H1 (cell line): ENCODE measurements at regions not wholly inside any gene's neighbourhood (a gene's known extent, or its start where the extent isn't known, plus 50 kb on each side); places are given as distances from the start of the nearest gene placed in this dataset.

Source experiments
- CTCF ChIA-PET: fragments of 300-600 bp; sonication (Branson Sonifier 250); formaldehyde crosslinking; loops from one replicate; lab custom pipeline; 2021; ENCODE audit not compliant: partially characterized antibody; lab: Charles Lee
- POLR2A ChIA-PET: fragments of 300-600 bp; sonication (Branson Sonifier 250); formaldehyde crosslinking; loops from one replicate; lab custom pipeline; 2021; ENCODE audit warnings: inconsistent platforms; ENCODE audit not compliant: partially characterized antibody; lab: Charles Lee
- DNase-seq, 2 experiments: peaks; one replicate each; pipeline versions ENCODE4 v3.0.0 to v3.0.0-alpha.2; 2010 to 2022; ENCODE audit warnings: low spot score in 2 of 2, low read depth in 1 of 2, mixed read lengths in 1 of 2
- FAIRE-seq: peaks from 2 replicates; lab custom pipeline; 2011; peaks lifted over from hg19 to GRCh38; lab: Jason Lieb, UNC
- H2AFZ ChIP-seq: 2 replicates; pipeline ENCODE4 v1.8.1; 2012; ENCODE audit warnings: low read length, inconsistent platforms
- H2AK5ac ChIP-seq: 2 replicates; pipeline ENCODE4 v1.6.1; 2013; ENCODE audit warnings: low read depth, low read length
- H2BK120ac ChIP-seq: replicated peaks from 2 replicates; pipeline ENCODE3; 2013; ENCODE audit warnings: low read depth, low read length, inconsistent platforms
- H2BK12ac ChIP-seq: 2 replicates; pipeline ENCODE4 v1.6.1; 2013; ENCODE audit warnings: low read depth, low read length
- H2BK15ac ChIP-seq: 2 replicates; pipeline ENCODE4 v1.6.1; 2013; ENCODE audit warnings: low read length
- H2BK20ac ChIP-seq: 2 replicates; pipeline ENCODE4 v1.6.1; 2013; ENCODE audit warnings: low read length
- H2BK5ac ChIP-seq: 2 replicates; pipeline ENCODE4 v1.6.1; 2013; ENCODE audit warnings: low read depth, low read length
- H3K14ac ChIP-seq: 2 replicates; pipeline ENCODE4 v1.6.1; 2013; ENCODE audit warnings: inconsistent platforms; ENCODE audit not compliant: insufficient read length
- H3K18ac ChIP-seq: 2 replicates; pipeline ENCODE4 v1.6.1; 2013; ENCODE audit warnings: low read length; ENCODE audit errors: extremely low read depth
- H3K23ac ChIP-seq: 2 replicates; pipeline ENCODE4 v1.6.1; 2013; ENCODE audit warnings: inconsistent platforms; ENCODE audit not compliant: insufficient read length
- H3K23me2 ChIP-seq: 2 replicates; pipeline ENCODE4 v1.6.1; 2013; ENCODE audit warnings: low read depth, low read length
- H3K27ac ChIP-seq: 2 replicates; pipeline ENCODE4 v1.6.1; 2011; ENCODE audit warnings: low read depth, low read length, inconsistent platforms
- H3K27me3 ChIP-seq, 4 experiments: replicated peaks in 1 of 4; 1 replicate in 1 of 4; 2 replicates in 3 of 4; pipeline versions ENCODE4 v1.6.1 to v1.8.1; 2011 to 2013; ENCODE audit warnings: low read length in 3 of 4, mild to moderate bottlenecking in 3 of 4, inconsistent platforms in 2 of 4, mixed read lengths in 2 of 4, moderate library complexity in 1 of 4; ENCODE audit not compliant: control insufficient read depth in 3 of 4, insufficient read depth in 3 of 4; ENCODE audit errors: extremely low read depth in 1 of 4
- H3K36me3 ChIP-seq, 4 experiments: 2 replicates each; pipeline versions ENCODE4 v1.6.1 to v1.8.1; 2011 to 2013; ENCODE audit warnings: mild to moderate bottlenecking in 4 of 4, low read length in 3 of 4, moderate library complexity in 2 of 4, control low read depth in 1 of 4, inconsistent platforms in 1 of 4; ENCODE audit not compliant: insufficient read depth in 4 of 4, control insufficient read depth in 2 of 4
- H3K4ac ChIP-seq: replicated peaks from 2 replicates; pipeline ENCODE3; 2013; ENCODE audit warnings: low read length, low read depth, mixed read lengths, inconsistent platforms; ENCODE audit not compliant: insufficient read length
- H3K4me1 ChIP-seq, 4 experiments: replicated peaks in 1 of 4; 1 replicate in 1 of 4; 2 replicates in 3 of 4; pipeline versions ENCODE4 v1.6.1 to v1.8.1; 2011 to 2013; ENCODE audit warnings: low read length in 3 of 4, inconsistent platforms in 2 of 4, mixed read lengths in 1 of 4; ENCODE audit not compliant: insufficient read depth in 4 of 4, control insufficient read depth in 3 of 4
- H3K4me2 ChIP-seq, 2 experiments: 2 replicates each; pipeline versions ENCODE4 v1.6.1 to v1.8.1; 2011 to 2013; ENCODE audit warnings: low read depth in 2 of 2, low read length in 2 of 2, control low read depth in 1 of 2, inconsistent platforms in 1 of 2, mild to moderate bottlenecking in 1 of 2; ENCODE audit not compliant: insufficient read depth in 1 of 2
- H3K4me3 ChIP-seq, 4 experiments: fragments of 200-600, 300-600 bp in 1 of 4; sonication (generic), shearing (Covaris generic), sonication (Bioruptor Twin) in 1 of 4; 2 replicates each; pipeline versions ENCODE4 v1.5.1 to v1.8.1; 2011 to 2016; ENCODE audit warnings: low read length in 4 of 4, low read depth in 3 of 4, control low read depth in 2 of 4, inconsistent platforms in 2 of 4, mild to moderate bottlenecking in 2 of 4, mixed read lengths in 1 of 4, moderate library complexity in 1 of 4; ENCODE audit not compliant: insufficient read depth in 2 of 4; ENCODE audit errors: extremely low read depth in 1 of 4
- H3K56ac ChIP-seq: replicated peaks from 2 replicates; pipeline ENCODE3; 2013; ENCODE audit warnings: low read depth, mild to moderate bottlenecking, mixed read lengths, low read length, inconsistent platforms; ENCODE audit not compliant: insufficient read length
- H3K79me1 ChIP-seq: 2 replicates; pipeline ENCODE4 v1.6.1; 2013; ENCODE audit warnings: low read depth, low read length, control low read depth
- H3K79me2 ChIP-seq, 2 experiments: 2 replicates each; pipeline versions ENCODE4 v1.6.1 to v1.8.1; 2012 to 2013; ENCODE audit warnings: low read length in 2 of 2, mild to moderate bottlenecking in 2 of 2, inconsistent platforms in 1 of 2; ENCODE audit not compliant: insufficient read depth in 2 of 2, control insufficient read depth in 1 of 2
- H3K9ac ChIP-seq, 4 experiments: replicated peaks in 1 of 4; 1 replicate in 1 of 4; 2 replicates in 3 of 4; pipeline versions ENCODE4 v1.6.1 to v1.8.1; 2011 to 2013; ENCODE audit warnings: low read depth in 3 of 4, low read length in 3 of 4, control low read depth in 2 of 4, mild to moderate bottlenecking in 2 of 4, moderate library complexity in 2 of 4, inconsistent platforms in 1 of 4; ENCODE audit errors: extremely low read depth in 1 of 4
- H3K9me3 ChIP-seq, 2 experiments: 2 replicates each; pipeline versions ENCODE4 v1.6.1 to v1.8.1; 2012 to 2013; ENCODE audit warnings: mild to moderate bottlenecking in 2 of 2, moderate library complexity in 2 of 2, control low read depth in 1 of 2, inconsistent platforms in 1 of 2, low read depth in 1 of 2, low read length in 1 of 2, mixed read lengths in 1 of 2; ENCODE audit not compliant: insufficient read depth in 2 of 2
- H4K20me1 ChIP-seq, 2 experiments: replicated peaks in 1 of 2; 2 replicates each; pipeline versions ENCODE3 to v1.8.1; 2011 to 2013; ENCODE audit warnings: inconsistent platforms in 2 of 2, low read length in 2 of 2, mild to moderate bottlenecking in 1 of 2; ENCODE audit not compliant: insufficient read depth in 2 of 2, control insufficient read depth in 1 of 2
- H4K5ac ChIP-seq: 2 replicates; pipeline ENCODE4 v1.6.1; 2013; ENCODE audit warnings: low read length, low read depth, mixed read lengths, inconsistent platforms; ENCODE audit not compliant: insufficient read length
- H4K8ac ChIP-seq: 2 replicates; pipeline ENCODE4 v1.8.0; 2013; ENCODE audit warnings: mild to moderate bottlenecking, moderate library complexity, low read length, inconsistent platforms; ENCODE audit not compliant: insufficient read depth; ENCODE audit errors: extremely low read depth
- H4K91ac ChIP-seq: replicated peaks from 2 replicates; pipeline ENCODE3; 2013; ENCODE audit warnings: low read length, mixed read lengths, inconsistent platforms; ENCODE audit not compliant: insufficient read length
- BACH1 ChIP-seq: IDR thresholded peaks from 2 replicates; pipeline ENCODE4 v1.6.1; 2012; ENCODE audit warnings: low read length, improper control_type of control experiment
- EP300 ChIP-seq, 2 experiments: IDR thresholded peaks; 1 replicate in 1 of 2; 2 replicates in 1 of 2; pipeline ENCODE4 v1.6.1; 2011 to 2012; ENCODE audit warnings: low read depth in 2 of 2, low read length in 2 of 2, mild to moderate bottlenecking in 2 of 2, borderline replicate concordance in 1 of 2, inconsistent platforms in 1 of 2, moderate library complexity in 1 of 2
- JUN ChIP-seq: IDR thresholded peaks from 2 replicates; pipeline ENCODE4 v1.6.1; 2011; ENCODE audit warnings: low read depth, mild to moderate bottlenecking, improper control_type of control experiment, low read length
- JUND ChIP-seq: IDR thresholded peaks from 2 replicates; pipeline ENCODE4 v1.6.1; 2011; ENCODE audit warnings: mild to moderate bottlenecking, improper control_type of control experiment, low read length
- KDM4A ChIP-seq: IDR thresholded peaks from one replicate; pipeline ENCODE4 v1.7.1; 2012; ENCODE audit warnings: low read depth, mild to moderate bottlenecking, moderate library complexity, low read length, inconsistent platforms; ENCODE audit not compliant: severe bottlenecking
- MAFK ChIP-seq: IDR thresholded peaks from 2 replicates; pipeline ENCODE4 v1.6.1; 2012; ENCODE audit warnings: low read depth, mild to moderate bottlenecking, improper control_type of control experiment, low read length
- POU5F1 ChIP-seq: IDR thresholded peaks from 2 replicates; pipeline ENCODE4 v1.6.1; 2011; ENCODE audit warnings: low read depth, mild to moderate bottlenecking, low read length, moderate library complexity
- RNF2 ChIP-seq: fragments of 200-900, 300-1000 bp; sonication (generic); IDR thresholded peaks from 2 replicates; pipeline ENCODE4 v1.7.1; 2016; ENCODE audit warnings: borderline replicate concordance, low read depth, mild to moderate bottlenecking, antibody characterized with exemption, low read length; ENCODE audit not compliant: poor library complexity, severe bottlenecking; ENCODE audit errors: missing control alignments
- SAP30 ChIP-seq: fragments of 300-600 bp; sonication (generic); IDR thresholded peaks from 2 replicates; pipeline ENCODE4 v1.7.1; 2012; ENCODE audit warnings: low read length, moderate library complexity, mild to moderate bottlenecking, inconsistent platforms; ENCODE audit not compliant: insufficient read depth, insufficient replicate concordance
- SIN3A ChIP-seq, 2 experiments: IDR thresholded peaks in 1 of 2; conservative IDR thresholded peaks in 1 of 2; 2 replicates each; pipeline ENCODE4 v1.6.1; 2011 to 2012; ENCODE audit warnings: low read length in 2 of 2, improper control_type of control experiment in 1 of 2, low read depth in 1 of 2, mild to moderate bottlenecking in 1 of 2
- SIRT6 ChIP-seq: IDR thresholded peaks from one replicate; pipeline ENCODE4 v1.7.1; 2012; ENCODE audit warnings: low read length, inconsistent platforms
- SRF ChIP-seq: IDR thresholded peaks from 2 replicates; pipeline ENCODE4 v1.6.1; 2011; ENCODE audit warnings: mild to moderate bottlenecking, low read depth, low read length, moderate library complexity
- WGBS, 2 experiments: shearing (Covaris generic) in 1 of 2; methylation state at CpG; one replicate each; pipeline versions ENCODE4 v1.1.6 to v1.1.7; 2013 to 2015; ENCODE audit warnings: low lambda C conversion rate in 2 of 2, mixed read lengths in 2 of 2, inconsistent platforms in 1 of 2, low coverage in 1 of 2, missing lambda C conversion rate in 1 of 2; ENCODE audit not compliant: insufficient replicate concordance in 2 of 2, insufficient coverage in 1 of 2, insufficient read length in 1 of 2; ENCODE audit errors: extremely low coverage in 1 of 2, missing lambda C conversion rate in 1 of 2; 5-methylcytosine and 5-hydroxymethylcytosine counted together

GRCh38 chr2:12110481-12110880 is 364.0 kb downstream of the LPIN1 start:
- Histone ChIP-seq H2AFZ (no peak overlapping the region), H3K23me2 (no peaks in the 10 kb centered on the region), H3K14ac (no peak overlapping the region), H3K18ac (no peak overlapping the region), H3K4ac (no peak overlapping the region), H2BK5ac (no peak overlapping the region; the same call in 1 of the 2 replicates), H3K27me3 (no peaks in the 10 kb centered on the region), H4K91ac (no peak overlapping the region), H3K79me1 (no peaks in the 10 kb centered on the region), H2BK12ac (no peak overlapping the region), H3K79me2 (no peaks in the 10 kb centered on the region), H2BK15ac (no peak overlapping the region), H3K56ac (no peak overlapping the region), H4K8ac (no peak overlapping the region), H2AK5ac (0 out of 2 replicates have a peak overlapping the region, but pooled peaks have one; percentile 78), H3K9ac (no peak overlapping the region), H3K4me3 (no peak overlapping the region), H3K27ac (no peak overlapping the region), H3K4me2 (no peak overlapping the region), H3K23ac (no peak overlapping the region)
- CTCF ChIA-PET, result interaction anchor here (1.4 kb wide), 1 partner anchor 14 kb away, joined by 5 read pairs; no protein-coding TSS in a partner anchor
- FAIRE-seq (no peak), DNase-seq (no peak)
- TF ChIP-seq RNF2 (no peak), JUND (no peak), POU5F1 (no peak), BACH1 (no peak), SAP30 (no peak), MAFK (no peak), SRF (no peak), JUN (no peak), SIRT6 (no peak), EP300 (IDR thresholded peaks at IDR 0.05; ENCODE audit: borderline replicate concordance in 1 of 2, low read depth in 2 of 2, low read length in 2 of 2) (no peak), SIN3A (conservative IDR thresholded peaks at IDR 0.05 in 1 of 2, IDR thresholded peaks at IDR 0.05 in 1 of 2; ENCODE audit: low read depth in 1 of 2, low read length in 2 of 2) (no peak), KDM4A (no peak)
- TF ChIP-seq, all 59 proteins: peak for 0
- H4K20me1 ChIP-seq, result no peaks in the 10 kb centered on the region
- H3K4me1 ChIP-seq, result no peaks in the 10 kb centered on the region; a peak in 2 of 7 replicates
- no peak overlapping the region for H4K5ac ChIP-seq
- no peaks in the 10 kb centered on the region for H3K36me3 ChIP-seq
- H2BK20ac ChIP-seq, result no peak overlapping the region; the same call in 1 of the 2 replicates
- H2BK120ac ChIP-seq, result no peak overlapping the region
- H3K9me3 ChIP-seq, result no peaks in the 10 kb centered on the region
- WGBS, 2 experiments, result 90% methylated on average over 5 of the region's 5 CpGs; no CpG with 5 or more reads in 1 of the 2 experiments
- POLR2A ChIA-PET, result no interaction called here
